Liver (tissue), 7 donors: ENCODE measurements at regions not wholly inside any gene's neighbourhood (a gene's known extent, or its start where the extent isn't known, plus 50 kb on each side); places are given as distances from the start of the nearest gene placed in this dataset.

ENCODE experiments used
- DNase-seq: peaks from one replicate; pipeline ENCODE4 v3.0.0-alpha.2; 2017; ENCODE audit warnings: low spot score
- H3K27ac ChIP-seq, 2 donors: one replicate each; pipeline ENCODE4 v1.7.0; 2013; ENCODE audit warnings: inconsistent platforms in 2 of 2, low read length in 2 of 2, control low read depth in 1 of 2, low read depth in 1 of 2, mild to moderate bottlenecking in 1 of 2
- H3K27me3 ChIP-seq, 4 donors: one replicate each; pipeline versions ENCODE4 v1.6.1 to v1.7.0; 2013; ENCODE audit warnings: low read length in 3 of 4, inconsistent platforms in 1 of 4, mild to moderate bottlenecking in 1 of 4, moderate library complexity in 1 of 4; ENCODE audit not compliant: control insufficient read depth in 4 of 4, insufficient read depth in 4 of 4
- H3K36me3 ChIP-seq, 4 donors: one replicate each; pipeline versions ENCODE4 v1.6.1 to v1.7.0; 2013; ENCODE audit warnings: low read length in 3 of 4, mild to moderate bottlenecking in 3 of 4, low read depth in 1 of 4, moderate library complexity in 1 of 4; ENCODE audit not compliant: control insufficient read depth in 4 of 4, insufficient read depth in 3 of 4
- H3K4me1 ChIP-seq, 4 donors: one replicate each; pipeline versions ENCODE4 v1.6.1 to v1.7.0; 2013; ENCODE audit warnings: low read length in 3 of 4, mild to moderate bottlenecking in 3 of 4, moderate library complexity in 1 of 4; ENCODE audit not compliant: control insufficient read depth in 4 of 4, insufficient read depth in 4 of 4
- H3K4me3 ChIP-seq, 3 donors: one replicate each; pipeline versions ENCODE4 v1.6.1 to v1.7.0; 2013; ENCODE audit warnings: low read length in 3 of 3, control low read depth in 1 of 3, low read depth in 1 of 3, mild to moderate bottlenecking in 1 of 3
- H3K9ac ChIP-seq, 2 donors: one replicate each; pipeline ENCODE4 v1.7.0; 2013; ENCODE audit warnings: low read length in 2 of 2, mild to moderate bottlenecking in 2 of 2, moderate library complexity in 2 of 2, control low read depth in 1 of 2, low read depth in 1 of 2
- H3K9me3 ChIP-seq, 4 donors: one replicate each; pipeline versions ENCODE4 v1.6.1 to v1.7.0; 2013; ENCODE audit warnings: low read length in 3 of 4; ENCODE audit not compliant: control insufficient read depth in 4 of 4
- EGR1 ChIP-seq, 2 donors: IDR thresholded peaks; 2 replicates each; pipeline ENCODE4 v1.6.1; 2016 to 2018; ENCODE audit warnings: antibody characterized with exemption in 2 of 2, low read depth in 2 of 2
- FOXA1 ChIP-seq: IDR thresholded peaks from 2 replicates; pipeline ENCODE4 v1.6.1; 2016; ENCODE audit warnings: antibody characterized with exemption
- FOXA2 ChIP-seq: IDR thresholded peaks from 2 replicates; pipeline ENCODE4 v1.6.1; 2016; ENCODE audit warnings: antibody characterized with exemption
- JUND ChIP-seq, 2 donors: IDR thresholded peaks; 2 replicates each; pipeline ENCODE4 v1.6.1; 2016; ENCODE audit warnings: antibody characterized with exemption in 2 of 2
- RAD21 ChIP-seq, 2 donors: IDR thresholded peaks; 2 replicates each; pipeline ENCODE4 v1.6.1; 2016; ENCODE audit warnings: antibody characterized with exemption in 2 of 2, mild to moderate bottlenecking in 2 of 2
- SP1 ChIP-seq: IDR thresholded peaks from 2 replicates; pipeline ENCODE4 v1.6.1; 2018; ENCODE audit warnings: antibody characterized with exemption, mild to moderate bottlenecking
- TAF1 ChIP-seq: conservative IDR thresholded peaks from 2 replicates; pipeline ENCODE4 v1.6.1; 2016; ENCODE audit warnings: antibody characterized with exemption, mild to moderate bottlenecking
- WGBS: extraction: QIAGEN DNeasy Blood & Tissue Kit; methylation state at CpG from one replicate; pipeline ENCODE4 v1.1.7; 2013; 5-methylcytosine and 5-hydroxymethylcytosine counted together
- TF ChIP-seq, protein P1 (sequence below): IDR thresholded peaks from 2 replicates; pipeline ENCODE4 v1.6.1; 2016; ENCODE audit warnings: antibody characterized with exemption
- TF ChIP-seq, protein P2 (sequence below): IDR thresholded peaks from 2 replicates; pipeline ENCODE4 v1.6.1; 2016; ENCODE audit warnings: antibody characterized with exemption
- TF ChIP-seq, protein P3 (sequence below): IDR thresholded peaks from 2 replicates; pipeline ENCODE4 v1.6.1; 2016; ENCODE audit warnings: antibody characterized with exemption, mild to moderate bottlenecking
- donor health status: healthy.
- donor health status: healthy.
- donor health status: healthy.
- donor health status: healthy.

DNA sequence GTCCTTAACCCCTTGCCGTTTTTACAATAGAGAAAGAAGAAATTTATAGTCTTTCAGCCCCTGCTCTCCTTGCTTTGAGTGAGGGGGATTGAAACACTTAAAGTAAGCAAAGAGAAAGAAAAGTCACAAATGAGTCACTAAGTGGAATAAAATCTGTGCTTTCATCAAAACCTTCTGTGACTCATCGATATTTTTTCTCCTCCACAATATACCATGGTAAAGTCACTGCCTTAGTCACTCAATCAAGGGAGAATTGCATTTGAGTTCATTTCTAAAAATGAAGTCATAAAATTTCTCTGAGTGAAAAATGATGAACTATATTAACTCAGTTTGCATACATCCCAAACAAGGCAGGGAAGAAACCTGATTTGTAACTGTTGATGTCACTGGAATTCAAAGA is 470.3 kb downstream of the FOXG1 start (continued):
- TF ChIP-seq, protein P1, sequence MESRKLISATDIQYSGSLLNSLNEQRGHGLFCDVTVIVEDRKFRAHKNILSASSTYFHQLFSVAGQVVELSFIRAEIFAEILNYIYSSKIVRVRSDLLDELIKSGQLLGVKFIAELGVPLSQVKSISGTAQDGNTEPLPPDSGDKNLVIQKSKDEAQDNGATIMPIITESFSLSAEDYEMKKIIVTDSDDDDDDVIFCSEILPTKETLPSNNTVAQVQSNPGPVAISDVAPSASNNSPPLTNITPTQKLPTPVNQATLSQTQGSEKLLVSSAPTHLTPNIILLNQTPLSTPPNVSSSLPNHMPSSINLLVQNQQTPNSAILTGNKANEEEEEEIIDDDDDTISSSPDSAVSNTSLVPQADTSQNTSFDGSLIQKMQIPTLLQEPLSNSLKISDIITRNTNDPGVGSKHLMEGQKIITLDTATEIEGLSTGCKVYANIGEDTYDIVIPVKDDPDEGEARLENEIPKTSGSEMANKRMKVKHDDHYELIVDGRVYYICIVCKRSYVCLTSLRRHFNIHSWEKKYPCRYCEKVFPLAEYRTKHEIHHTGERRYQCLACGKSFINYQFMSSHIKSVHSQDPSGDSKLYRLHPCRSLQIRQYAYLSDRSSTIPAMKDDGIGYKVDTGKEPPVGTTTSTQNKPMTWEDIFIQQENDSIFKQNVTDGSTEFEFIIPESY, result no peak
- TF ChIP-seq RAD21 (IDR thresholded peaks at IDR 0.05), result no peak
- TF ChIP-seq FOXA1, result no peak
- TF ChIP-seq, protein P2, sequence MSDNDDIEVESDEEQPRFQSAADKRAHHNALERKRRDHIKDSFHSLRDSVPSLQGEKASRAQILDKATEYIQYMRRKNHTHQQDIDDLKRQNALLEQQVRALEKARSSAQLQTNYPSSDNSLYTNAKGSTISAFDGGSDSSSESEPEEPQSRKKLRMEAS, result no peak
- no peak for TF ChIP-seq TAF1
- TF ChIP-seq FOXA2, result no peak

DNA sequence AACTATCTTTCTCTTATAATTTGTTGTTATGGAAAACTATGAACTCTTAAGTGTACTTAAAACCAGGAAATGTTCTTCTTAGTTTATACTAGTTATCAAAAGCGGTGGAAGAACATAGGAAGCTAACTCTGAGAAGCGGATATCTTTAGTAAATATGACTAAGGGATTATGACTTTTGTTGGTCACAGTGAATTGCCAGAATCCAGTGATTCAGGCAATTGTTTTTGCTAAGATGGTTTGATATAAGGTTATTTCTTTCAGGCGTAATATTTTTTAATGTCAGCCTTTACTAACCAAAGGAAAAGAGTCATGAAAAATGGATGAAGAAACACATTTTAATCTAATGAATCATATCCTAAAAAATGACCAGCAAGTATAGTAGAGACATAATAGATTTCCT is 473.5 kb downstream of the FOXG1 start:
- Histone ChIP-seq H3K27me3 (no peaks in the 10 kb centered on the region), H3K9ac (no peak overlapping the region)
- 67% methylated on average over 3 of the region's 3 CpGs for WGBS

More for the DNA sequence above, 473.5 kb downstream of the FOXG1 start:
- H3K4me1 ChIP-seq, result no peaks in the 10 kb centered on the region
- no peaks in the 10 kb centered on the region for H3K36me3 ChIP-seq
- TF ChIP-seq SP1 (no peak), EGR1 (IDR thresholded peaks at IDR 0.05; ENCODE audit: low read depth in 2 of 2) (no peak), JUND (IDR thresholded peaks at IDR 0.05) (no peak), RAD21 (IDR thresholded peaks at IDR 0.05) (no peak)
- TF ChIP-seq, protein P3, sequence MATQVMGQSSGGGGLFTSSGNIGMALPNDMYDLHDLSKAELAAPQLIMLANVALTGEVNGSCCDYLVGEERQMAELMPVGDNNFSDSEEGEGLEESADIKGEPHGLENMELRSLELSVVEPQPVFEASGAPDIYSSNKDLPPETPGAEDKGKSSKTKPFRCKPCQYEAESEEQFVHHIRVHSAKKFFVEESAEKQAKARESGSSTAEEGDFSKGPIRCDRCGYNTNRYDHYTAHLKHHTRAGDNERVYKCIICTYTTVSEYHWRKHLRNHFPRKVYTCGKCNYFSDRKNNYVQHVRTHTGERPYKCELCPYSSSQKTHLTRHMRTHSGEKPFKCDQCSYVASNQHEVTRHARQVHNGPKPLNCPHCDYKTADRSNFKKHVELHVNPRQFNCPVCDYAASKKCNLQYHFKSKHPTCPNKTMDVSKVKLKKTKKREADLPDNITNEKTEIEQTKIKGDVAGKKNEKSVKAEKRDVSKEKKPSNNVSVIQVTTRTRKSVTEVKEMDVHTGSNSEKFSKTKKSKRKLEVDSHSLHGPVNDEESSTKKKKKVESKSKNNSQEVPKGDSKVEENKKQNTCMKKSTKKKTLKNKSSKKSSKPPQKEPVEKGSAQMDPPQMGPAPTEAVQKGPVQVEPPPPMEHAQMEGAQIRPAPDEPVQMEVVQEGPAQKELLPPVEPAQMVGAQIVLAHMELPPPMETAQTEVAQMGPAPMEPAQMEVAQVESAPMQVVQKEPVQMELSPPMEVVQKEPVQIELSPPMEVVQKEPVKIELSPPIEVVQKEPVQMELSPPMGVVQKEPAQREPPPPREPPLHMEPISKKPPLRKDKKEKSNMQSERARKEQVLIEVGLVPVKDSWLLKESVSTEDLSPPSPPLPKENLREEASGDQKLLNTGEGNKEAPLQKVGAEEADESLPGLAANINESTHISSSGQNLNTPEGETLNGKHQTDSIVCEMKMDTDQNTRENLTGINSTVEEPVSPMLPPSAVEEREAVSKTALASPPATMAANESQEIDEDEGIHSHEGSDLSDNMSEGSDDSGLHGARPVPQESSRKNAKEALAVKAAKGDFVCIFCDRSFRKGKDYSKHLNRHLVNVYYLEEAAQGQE, result no peak
- TF ChIP-seq, protein P1, result no peak
- DNase-seq, result no peak
- H3K27ac ChIP-seq, result no peak overlapping the region
- H3K4me3 ChIP-seq, result no peak overlapping the region
- H3K9me3 ChIP-seq, result no peaks in the 10 kb centered on the region
